ENCODE measurements at regions not wholly inside any gene's neighbourhood (a gene's known extent, or its start where the extent isn't known, plus 50 kb on each side); places are given as distances from the start of the nearest gene placed in this dataset.

DNA sequence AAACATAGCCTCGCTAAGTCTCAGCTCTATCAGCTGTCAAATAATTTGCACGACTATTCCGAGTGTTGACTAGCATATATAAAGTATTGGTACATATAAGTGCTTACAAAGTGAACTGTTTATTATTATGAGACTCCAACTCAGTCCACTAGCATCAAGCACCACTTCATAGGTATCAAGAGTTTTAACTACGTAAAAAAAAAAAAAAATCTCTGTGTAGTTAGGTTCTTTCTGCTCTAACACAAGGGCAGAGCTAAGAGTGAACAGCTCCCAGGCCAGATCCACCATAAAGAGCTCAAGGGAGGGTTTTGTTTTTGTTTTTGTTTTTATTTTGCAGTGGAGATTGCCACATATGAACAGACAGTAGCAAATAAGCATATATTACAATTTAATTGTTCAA, 309.8 kb upstream of the SGK1 start:
- no peak for TF ChIP-seq EP300 (IDR thresholded peaks at IDR 0.05)
- TF ChIP-seq POLR2AphosphoS5 (IDR thresholded peaks at IDR 0.05): no peak
- TF ChIP-seq, protein P1, sequence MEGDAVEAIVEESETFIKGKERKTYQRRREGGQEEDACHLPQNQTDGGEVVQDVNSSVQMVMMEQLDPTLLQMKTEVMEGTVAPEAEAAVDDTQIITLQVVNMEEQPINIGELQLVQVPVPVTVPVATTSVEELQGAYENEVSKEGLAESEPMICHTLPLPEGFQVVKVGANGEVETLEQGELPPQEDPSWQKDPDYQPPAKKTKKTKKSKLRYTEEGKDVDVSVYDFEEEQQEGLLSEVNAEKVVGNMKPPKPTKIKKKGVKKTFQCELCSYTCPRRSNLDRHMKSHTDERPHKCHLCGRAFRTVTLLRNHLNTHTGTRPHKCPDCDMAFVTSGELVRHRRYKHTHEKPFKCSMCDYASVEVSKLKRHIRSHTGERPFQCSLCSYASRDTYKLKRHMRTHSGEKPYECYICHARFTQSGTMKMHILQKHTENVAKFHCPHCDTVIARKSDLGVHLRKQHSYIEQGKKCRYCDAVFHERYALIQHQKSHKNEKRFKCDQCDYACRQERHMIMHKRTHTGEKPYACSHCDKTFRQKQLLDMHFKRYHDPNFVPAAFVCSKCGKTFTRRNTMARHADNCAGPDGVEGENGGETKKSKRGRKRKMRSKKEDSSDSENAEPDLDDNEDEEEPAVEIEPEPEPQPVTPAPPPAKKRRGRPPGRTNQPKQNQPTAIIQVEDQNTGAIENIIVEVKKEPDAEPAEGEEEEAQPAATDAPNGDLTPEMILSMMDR (IDR thresholded peaks at IDR 0.05): no peak
- no peak for TF ChIP-seq POLR2A (IDR thresholded peaks at IDR 0.05)
